GM23248 (cell line): ENCODE measurements at regions not wholly inside any gene's neighbourhood (a gene's known extent, or its start where the extent isn't known, plus 50 kb on each side); places are given as distances from the start of the nearest gene placed in this dataset.

Source experiments
- EZH2 ChIP-seq: fragments of 200-600 bp; sonication (generic); IDR thresholded peaks from 2 replicates; pipeline ENCODE4 v1.6.1; 2018; ENCODE audit warnings: antibody characterized with exemption, mild to moderate bottlenecking; ENCODE audit not compliant: insufficient read depth, poor library complexity, severe bottlenecking
- EZH2phosphoT487 ChIP-seq: fragments of 200-600 bp; sonication (generic); IDR thresholded peaks from 2 replicates; pipeline ENCODE4 v1.6.1; 2018; ENCODE audit warnings: antibody characterized with exemption, moderate library complexity, mild to moderate bottlenecking, low read depth; ENCODE audit not compliant: insufficient read depth

- TF ChIP-seq EZH2: no peak
- no peak for TF ChIP-seq EZH2phosphoT487
Measured at GRCh38 chr4:36651253-36651652, 369.8 kb downstream of the DTHD1 start.
